T-cell (primary cell): ENCODE measurements at regions not wholly inside any gene's neighbourhood (a gene's known extent, or its start where the extent isn't known, plus 50 kb on each side); places are given as distances from the start of the nearest gene placed in this dataset.

Experiments
- ATAC-seq, 4 experiments: fragments of 200-7000 bp in 3 of 4; fragments of 150-1000 bp in 1 of 4; cut with Tn5 transposase; replicated peaks in 1 of 4; 1 replicate in 3 of 4; 2 replicates in 1 of 4; pipeline ENCODE4 v1.10.0; 2021; ENCODE audit warnings: moderate library complexity in 3 of 4, mild to moderate bottlenecking in 2 of 4, moderate number of reproducible peaks in 1 of 4
- CTCF ChIA-PET, 2 donors: fragments of 300-600 bp; sonication (Branson Sonifier 250); formaldehyde crosslinking; loops; one replicate each; lab custom pipeline; 2022; ENCODE audit warnings: antibody characterized with exemption in 2 of 2; lab: Charles Lee
- POLR2A ChIA-PET, 2 donors: fragments of 300-600 bp; sonication (Branson Sonifier 250); formaldehyde crosslinking; loops; one replicate each; lab custom pipeline; 2022; ENCODE audit warnings: antibody characterized with exemption in 2 of 2; lab: Charles Lee
- DNase-seq, 35 experiments: peaks; one replicate each; pipeline versions ENCODE4 v3.0.0 to v3.0.0-alpha.2; 2013 to 2023
- H3K27ac ChIP-seq: one replicate; pipeline ENCODE4 v1.5.1; 2013; ENCODE audit warnings: low read length
- H3K27me3 ChIP-seq, 2 experiments: replicated peaks in 1 of 2; 1 replicate in 1 of 2; 2 replicates in 1 of 2; pipeline versions ENCODE4 v1.6.1 to v1.7.0; 2013; ENCODE audit warnings: low read length in 1 of 2, mixed read lengths in 1 of 2; ENCODE audit not compliant: control insufficient read depth in 2 of 2, insufficient read depth in 2 of 2; ENCODE audit errors: extremely low read depth in 1 of 2
- H3K36me3 ChIP-seq, 2 donors: 1 replicate in 1 of 2; 2 replicates in 1 of 2; pipeline versions ENCODE4 v1.6.1 to v1.7.0; 2013; ENCODE audit warnings: low read length in 1 of 2; ENCODE audit not compliant: control insufficient read depth in 2 of 2, insufficient read depth in 1 of 2; ENCODE audit errors: extremely low read depth in 1 of 2
- H3K4me1 ChIP-seq, 2 experiments: 1 replicate in 1 of 2; 2 replicates in 1 of 2; pipeline versions ENCODE4 v1.6.1 to v1.7.0; 2013; ENCODE audit warnings: low read length in 2 of 2, mixed read lengths in 1 of 2; ENCODE audit not compliant: insufficient read depth in 2 of 2, control insufficient read depth in 1 of 2; ENCODE audit errors: extremely low read depth in 1 of 2
- H3K4me3 ChIP-seq, 2 donors: 1 replicate in 1 of 2; 2 replicates in 1 of 2; pipeline versions ENCODE4 v1.5.1 to v1.7.0; 2013; ENCODE audit warnings: mild to moderate bottlenecking in 2 of 2, low read length in 1 of 2, moderate library complexity in 1 of 2; ENCODE audit not compliant: control insufficient read depth in 1 of 2; ENCODE audit errors: extremely low read depth in 1 of 2
- H3K9me3 ChIP-seq: 2 replicates; pipeline ENCODE4 v1.7.0; 2013
- H3K27ac Mint-ChIP-seq, 2 donors: one replicate each; pipeline ENCODE4 v1.8.0; 2020 to 2021; ENCODE audit warnings: mild to moderate bottlenecking in 2 of 2, mixed read lengths in 2 of 2
- H3K27me3 Mint-ChIP-seq, 2 donors: one replicate each; pipeline ENCODE4 v1.8.0; 2021 to 2022; ENCODE audit warnings: mixed read lengths in 2 of 2
- H3K36me3 Mint-ChIP-seq: one replicate; pipeline ENCODE4 v1.8.0; 2021; ENCODE audit warnings: mixed read lengths
- H3K4me1 Mint-ChIP-seq, 3 donors: one replicate each; pipeline ENCODE4 v1.8.0; 2020 to 2022; ENCODE audit warnings: mixed read lengths in 3 of 3, mild to moderate bottlenecking in 1 of 3
- H3K4me3 Mint-ChIP-seq, 3 donors: one replicate each; pipeline ENCODE4 v1.8.0; 2020 to 2022; ENCODE audit warnings: mild to moderate bottlenecking in 3 of 3, mixed read lengths in 3 of 3, moderate library complexity in 3 of 3
- H3K9me3 Mint-ChIP-seq, 3 donors: one replicate each; pipeline ENCODE4 v1.8.0; 2020 to 2022; ENCODE audit warnings: mixed read lengths in 3 of 3
- WGBS: methylation state at CpG from one replicate; pipeline ENCODE4 v1.1.5; 2013; ENCODE audit warnings: missing lambda C conversion rate; ENCODE audit not compliant: insufficient coverage; 5-methylcytosine and 5-hydroxymethylcytosine counted together

- no peak overlapping the region for H3K4me3 ChIP-seq
- CTCF ChIA-PET: no interaction called here
- Mint-ChIP-seq H3K27ac (no peak overlapping the region), H3K36me3 (no peaks in the 10 kb centered on the region), H3K4me3 (no peak overlapping the region), H3K27me3 (peaks cover 6 to 9% of the 10 kb centered on the region in 2 donors), H3K9me3 (no peaks in the 10 kb centered on the region), H3K4me1 (no peaks in the 10 kb centered on the region)
- H3K9me3 ChIP-seq: no peaks in the 10 kb centered on the region
- 82% methylated on average over 1 of the region's 1 CpG for WGBS
- H3K36me3 ChIP-seq: no peaks in the 10 kb centered on the region
- H3K27me3 ChIP-seq: no peaks in the 10 kb centered on the region
- no peak overlapping the region for H3K27ac ChIP-seq
- no peak for DNase-seq
- no peak for ATAC-seq
- no peaks in the 10 kb centered on the region for H3K4me1 ChIP-seq
- POLR2A ChIA-PET: no interaction called here
Observed at GRCh38 chr11:8800520-8801110, 110.4 kb upstream of the AKIP1 start.

- Mint-ChIP-seq H3K4me1 (no peaks in the 10 kb centered on the region), H3K4me3 (no peak overlapping the region), H3K36me3 (no peaks in the 10 kb centered on the region), H3K27me3 (peaks cover 6 to 7% of the 10 kb centered on the region in 2 donors), H3K9me3 (no peaks in the 10 kb centered on the region), H3K27ac (no peak overlapping the region)
- H3K27ac ChIP-seq: no peak overlapping the region
- ChIA-PET POLR2A (no interaction called here), CTCF (no interaction called here)
- H3K36me3 ChIP-seq: no peaks in the 10 kb centered on the region
- no peaks in the 10 kb centered on the region for H3K27me3 ChIP-seq
- no peak for DNase-seq
- H3K9me3 ChIP-seq: no peaks in the 10 kb centered on the region
- no peaks in the 10 kb centered on the region for H3K4me1 ChIP-seq
- WGBS: 66% methylated on average over 5 of the region's 9 CpGs
- ATAC-seq: no peak
- H3K4me3 ChIP-seq: no peak overlapping the region
Observed at GRCh38 chr11:8801121-8801520, 109.9 kb upstream of the AKIP1 start.

- ATAC-seq (no peak), DNase-seq (no peak)
- no peaks in the 10 kb centered on the region for H3K4me1 ChIP-seq
- no peak overlapping the region for H3K27ac ChIP-seq
- H3K36me3 ChIP-seq: no peaks in the 10 kb centered on the region
- H3K27me3 Mint-ChIP-seq: peaks cover 6 to 7% of the 10 kb centered on the region in 2 donors
- no peak overlapping the region for H3K4me3 ChIP-seq
- H3K9me3 Mint-ChIP-seq: no peaks in the 10 kb centered on the region
- no peaks in the 10 kb centered on the region for H3K9me3 ChIP-seq
- no peak overlapping the region for H3K27ac Mint-ChIP-seq
- CTCF ChIA-PET: no interaction called here
- POLR2A ChIA-PET: no interaction called here
- H3K36me3 Mint-ChIP-seq: no peaks in the 10 kb centered on the region
- no peaks in the 10 kb centered on the region for H3K27me3 ChIP-seq
- no peak overlapping the region for H3K4me3 Mint-ChIP-seq
- no peaks in the 10 kb centered on the region for H3K4me1 Mint-ChIP-seq
- 100% methylated on average over 2 of the region's 5 CpGs for WGBS
Observed at GRCh38 chr11:8802251-8802650, 108.7 kb upstream of the AKIP1 start.

- no peak overlapping the region for H3K27ac ChIP-seq
- CTCF ChIA-PET: no interaction called here
- H3K4me3 Mint-ChIP-seq: no peak overlapping the region
Observed at GRCh38 chr11:8803973-8804372, 107.0 kb upstream of the AKIP1 start.

GRCh38 chr11:8805296-8805695, 105.7 kb upstream of the AKIP1 start:
- Mint-ChIP-seq H3K27ac (no peak overlapping the region), H3K27me3 (peaks cover 0 to 12% of the 10 kb centered on the region in 2 donors), H3K4me3 (no peak overlapping the region), H3K36me3 (no peaks in the 10 kb centered on the region), H3K4me1 (peaks cover 3 to 5% (median 3%) of the 10 kb centered on the region in 3 donors), H3K9me3 (no peaks in the 10 kb centered on the region)
- WGBS: 70% methylated on average over 3 of the region's 3 CpGs
- H3K9me3 ChIP-seq: no peaks in the 10 kb centered on the region
- H3K36me3 ChIP-seq: no peaks in the 10 kb centered on the region
- ChIA-PET POLR2A (no interaction called here), CTCF (no interaction called here)
- no peak for DNase-seq
- ATAC-seq: no peak
- no peak overlapping the region for H3K27ac ChIP-seq
- H3K27me3 ChIP-seq: peaks cover 0 to 5% of the 10 kb centered on the region in 2 experiments
- peaks cover 0 to under 1% of the 10 kb centered on the region in 2 experiments for H3K4me1 ChIP-seq
- no peak overlapping the region for H3K4me3 ChIP-seq

More at GRCh38 chr11:8803973-8804372, 107.0 kb upstream of the AKIP1 start:
- peaks cover 0 to 3% of the 10 kb centered on the region in 2 experiments for H3K27me3 ChIP-seq
- H3K4me1 ChIP-seq: no peaks in the 10 kb centered on the region
- H3K4me3 ChIP-seq: no peak overlapping the region
- H3K36me3 Mint-ChIP-seq: no peaks in the 10 kb centered on the region
- no peaks in the 10 kb centered on the region for H3K4me1 Mint-ChIP-seq
- no peak for ATAC-seq
- no peaks in the 10 kb centered on the region for H3K9me3 Mint-ChIP-seq
- H3K9me3 ChIP-seq: no peaks in the 10 kb centered on the region
- peaks cover 0 to 4% of the 10 kb centered on the region in 2 donors for H3K27me3 Mint-ChIP-seq
- no peaks in the 10 kb centered on the region for H3K36me3 ChIP-seq
- 89% methylated on average over 5 of the region's 6 CpGs for WGBS
- H3K27ac Mint-ChIP-seq: no peak overlapping the region
- POLR2A ChIA-PET: no interaction called here
- no peak for DNase-seq

GRCh38 chr11:8806974-8807373, 104.0 kb upstream of the AKIP1 start:
- no peak overlapping the region for H3K4me3 Mint-ChIP-seq
- H3K27ac Mint-ChIP-seq: no peak overlapping the region
- ATAC-seq (no peak), DNase-seq (no peak)
- WGBS: 96% methylated on average over 4 of the region's 8 CpGs
- H3K36me3 Mint-ChIP-seq: no peaks in the 10 kb centered on the region
- Histone ChIP-seq H3K4me1 (peaks cover 0 to 4% of the 10 kb centered on the region in 2 experiments), H3K9me3 (no peaks in the 10 kb centered on the region), H3K36me3 (no peaks in the 10 kb centered on the region), H3K27ac (no peak overlapping the region), H3K4me3 (no peak overlapping the region), H3K27me3 (peaks cover 0 to 16% of the 10 kb centered on the region in 2 experiments)
- ChIA-PET POLR2A (no interaction called here), CTCF (no interaction called here)
- H3K27me3 Mint-ChIP-seq: peaks cover 5 to 23% of the 10 kb centered on the region in 2 donors
- no peaks in the 10 kb centered on the region for H3K9me3 Mint-ChIP-seq
- peaks cover 7 to 12% (median 8%) of the 10 kb centered on the region in 3 donors for H3K4me1 Mint-ChIP-seq
